Nephron progenitor cell (in vitro differentiated cells): ENCODE measurements at regions not wholly inside any gene's neighbourhood (a gene's known extent, or its start where the extent isn't known, plus 50 kb on each side); places are given as distances from the start of the nearest gene placed in this dataset.

Experiments
- DNase-seq: peaks from one replicate; pipeline ENCODE4 v3.0.0; 2021
- H3K27ac Mint-ChIP-seq: 2 replicates; pipeline ENCODE4 v1.8.0; 2021; ENCODE audit warnings: mild to moderate bottlenecking, moderate library complexity, mixed read lengths
- H3K27me3 Mint-ChIP-seq: 2 replicates; pipeline ENCODE4 v1.8.0; 2021; ENCODE audit warnings: mild to moderate bottlenecking, low read depth, mixed read lengths; ENCODE audit not compliant: poor library complexity
- H3K36me3 Mint-ChIP-seq: 2 replicates; pipeline ENCODE4 v1.8.0; 2021; ENCODE audit warnings: low read depth, mixed read lengths
- H3K4me1 Mint-ChIP-seq: 2 replicates; pipeline ENCODE4 v1.8.0; 2021; ENCODE audit warnings: mixed read lengths
- H3K4me3 Mint-ChIP-seq: 2 replicates; pipeline ENCODE4 v1.8.0; 2021; ENCODE audit warnings: mild to moderate bottlenecking, moderate library complexity, mixed read lengths
- H3K9me3 Mint-ChIP-seq: 2 replicates; pipeline ENCODE4 v1.8.0; 2021; ENCODE audit warnings: mild to moderate bottlenecking, moderate library complexity, mixed read lengths
- TF ChIP-seq, protein P1 (sequence below): fragments of 200-600 bp; sonication (generic); IDR thresholded peaks from 2 replicates; pipeline ENCODE4 v1.5.0; 2021; ENCODE audit warnings: antibody characterized with exemption

DNA sequence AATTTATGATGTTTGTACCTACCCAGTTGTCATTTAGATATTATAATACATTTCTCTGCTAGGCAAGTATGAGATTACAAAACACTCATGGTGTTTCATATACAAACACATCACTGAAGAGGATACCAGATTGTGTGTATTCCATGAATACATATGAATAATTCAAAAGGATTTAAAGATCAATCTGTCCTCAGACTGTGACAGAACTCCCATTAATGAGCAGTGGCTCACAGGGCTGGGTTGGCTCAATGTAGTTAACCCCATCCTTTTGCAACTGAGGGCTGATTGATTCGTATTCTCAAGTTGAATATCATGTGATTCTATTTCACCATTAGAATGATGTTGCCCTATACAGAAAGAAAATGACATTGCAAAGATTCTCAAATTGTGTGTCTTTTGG is 79.6 kb upstream of the SPANXN2 start:
- Mint-ChIP-seq H3K9me3 (peaks cover 18% of the 10 kb centered on the region), H3K4me1 (no peaks in the 10 kb centered on the region), H3K27ac (no peak overlapping the region), H3K36me3 (no peaks in the 10 kb centered on the region), H3K27me3 (peaks cover 6% of the 10 kb centered on the region), H3K4me3 (no peak overlapping the region)
- DNase-seq, result no peak
- TF ChIP-seq, protein P1, sequence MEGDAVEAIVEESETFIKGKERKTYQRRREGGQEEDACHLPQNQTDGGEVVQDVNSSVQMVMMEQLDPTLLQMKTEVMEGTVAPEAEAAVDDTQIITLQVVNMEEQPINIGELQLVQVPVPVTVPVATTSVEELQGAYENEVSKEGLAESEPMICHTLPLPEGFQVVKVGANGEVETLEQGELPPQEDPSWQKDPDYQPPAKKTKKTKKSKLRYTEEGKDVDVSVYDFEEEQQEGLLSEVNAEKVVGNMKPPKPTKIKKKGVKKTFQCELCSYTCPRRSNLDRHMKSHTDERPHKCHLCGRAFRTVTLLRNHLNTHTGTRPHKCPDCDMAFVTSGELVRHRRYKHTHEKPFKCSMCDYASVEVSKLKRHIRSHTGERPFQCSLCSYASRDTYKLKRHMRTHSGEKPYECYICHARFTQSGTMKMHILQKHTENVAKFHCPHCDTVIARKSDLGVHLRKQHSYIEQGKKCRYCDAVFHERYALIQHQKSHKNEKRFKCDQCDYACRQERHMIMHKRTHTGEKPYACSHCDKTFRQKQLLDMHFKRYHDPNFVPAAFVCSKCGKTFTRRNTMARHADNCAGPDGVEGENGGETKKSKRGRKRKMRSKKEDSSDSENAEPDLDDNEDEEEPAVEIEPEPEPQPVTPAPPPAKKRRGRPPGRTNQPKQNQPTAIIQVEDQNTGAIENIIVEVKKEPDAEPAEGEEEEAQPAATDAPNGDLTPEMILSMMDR, result no peak

DNA sequence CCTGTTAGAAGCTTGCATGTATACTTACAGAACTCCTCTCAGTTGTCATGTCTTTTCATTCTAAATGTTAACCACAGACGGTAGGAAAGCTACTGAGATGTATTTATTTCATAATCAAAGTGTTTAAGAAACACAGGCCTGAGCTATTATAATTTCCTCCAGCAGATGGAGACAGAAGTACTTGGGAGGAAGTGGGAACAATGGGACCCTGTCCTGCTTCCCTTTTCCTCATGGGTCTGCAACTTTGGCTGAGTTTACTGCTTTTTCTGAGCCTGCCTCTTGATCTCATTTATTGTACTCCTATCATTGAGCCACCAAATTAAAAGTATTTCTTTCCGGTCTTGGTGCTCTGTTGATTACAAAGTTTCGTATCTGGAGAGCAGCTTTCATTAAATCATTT is 67.7 kb upstream of the SPANXN2 start:
- DNase-seq, result peak; percentile 1
- H3K4me3 Mint-ChIP-seq, result no peak overlapping the region
- no peaks in the 10 kb centered on the region for H3K36me3 Mint-ChIP-seq
- TF ChIP-seq, protein P1, result peak; percentile 41
- no peaks in the 10 kb centered on the region for H3K4me1 Mint-ChIP-seq
- no peak overlapping the region for H3K27ac Mint-ChIP-seq
- peaks cover 3% of the 10 kb centered on the region for H3K27me3 Mint-ChIP-seq
- H3K9me3 Mint-ChIP-seq, result peaks cover 33% of the 10 kb centered on the region

DNA sequence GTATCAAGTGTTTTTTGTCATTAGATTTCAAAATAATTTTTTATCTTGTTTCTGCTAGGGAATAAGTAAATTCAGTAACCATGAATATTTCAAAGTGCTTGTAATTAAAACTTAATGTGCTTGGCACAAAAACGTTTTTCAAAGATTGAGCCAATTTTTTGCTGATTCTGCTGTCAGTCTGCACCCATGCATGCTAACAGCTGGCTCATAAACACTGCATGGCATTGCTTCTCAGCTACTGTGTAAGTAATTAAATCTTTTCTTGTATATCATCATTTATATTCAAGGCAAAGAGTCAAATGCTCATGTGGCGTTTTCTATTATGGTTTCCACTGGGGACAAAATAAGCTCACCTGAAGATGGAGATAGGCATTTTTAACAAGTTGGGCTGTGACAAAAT is 66.8 kb upstream of the SPANXN2 start:
- Mint-ChIP-seq H3K36me3 (no peaks in the 10 kb centered on the region), H3K4me1 (no peaks in the 10 kb centered on the region), H3K4me3 (no peak overlapping the region), H3K27ac (no peak overlapping the region), H3K9me3 (peaks cover 26% of the 10 kb centered on the region), H3K27me3 (peaks cover 3% of the 10 kb centered on the region)
- TF ChIP-seq, protein P1, result no peak
- DNase-seq, result no peak

DNA sequence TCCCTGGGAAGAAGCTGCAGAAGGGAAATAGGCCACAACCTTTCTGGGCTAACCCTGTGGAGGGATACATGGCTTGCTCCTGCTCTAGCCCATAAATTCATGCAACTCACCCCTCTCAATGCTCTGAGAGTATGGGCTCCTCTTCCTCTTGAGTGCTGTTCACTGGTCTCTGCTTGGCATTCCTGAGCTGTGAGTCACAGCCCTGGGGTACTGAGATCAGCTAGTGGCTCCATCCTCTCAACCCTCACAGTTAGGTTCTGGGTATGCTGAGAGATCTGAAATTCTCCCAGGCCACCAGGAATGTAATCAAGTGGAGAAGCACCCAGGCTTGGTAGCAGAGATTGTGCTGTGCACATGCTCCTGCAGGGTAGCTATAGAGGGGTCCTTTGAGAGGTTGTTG is 60.6 kb upstream of the SPANXN2 start:
- DNase-seq, result no peak
- H3K4me1 Mint-ChIP-seq, result no peaks in the 10 kb centered on the region
- no peak overlapping the region for H3K4me3 Mint-ChIP-seq
- peaks cover 35% of the 10 kb centered on the region for H3K9me3 Mint-ChIP-seq
- TF ChIP-seq, protein P1, result no peak
- H3K27me3 Mint-ChIP-seq, result no peaks in the 10 kb centered on the region
- no peak overlapping the region for H3K27ac Mint-ChIP-seq
- H3K36me3 Mint-ChIP-seq, result no peaks in the 10 kb centered on the region
